Activated CD8-positive, alpha-beta T cell treated with anti-CD3 and anti-CD28 coated beads for 36 hours (primary cell): ENCODE measurements at regions not wholly inside any gene's neighbourhood (a gene's known extent, or its start where the extent isn't known, plus 50 kb on each side); places are given as distances from the start of the nearest gene placed in this dataset.
A peak's percentile ranks its signal among the peaks of the same experiment; 100 is the strongest.

Experiments
- ATAC-seq: fragments of 200-7000 bp; cut with Tn5 transposase; one replicate; pipeline ENCODE4 v1.10.0; 2021; ENCODE audit warnings: mild to moderate bottlenecking, moderate library complexity
- CTCF ChIA-PET: fragments of 350-600 bp; sonication (Branson Sonifier 250); formaldehyde crosslinking; loops from one replicate; lab custom pipeline; 2021; ENCODE audit warnings: antibody characterized with exemption; lab: Charles Lee
- POLR2A ChIA-PET: fragments of 350-600 bp; sonication (Branson Sonifier 250); formaldehyde crosslinking; loops from one replicate; lab custom pipeline; 2021; ENCODE audit warnings: antibody characterized with exemption; lab: Charles Lee
- DNase-seq: peaks from one replicate; pipeline ENCODE4 v3.0.0-alpha.2; 2020
- H3K27ac Mint-ChIP-seq: one replicate; pipeline ENCODE4 v1.8.0; 2021; ENCODE audit warnings: mild to moderate bottlenecking, mixed read lengths
- H3K27me3 Mint-ChIP-seq: one replicate; pipeline ENCODE4 v1.8.0; 2021; ENCODE audit warnings: mixed read lengths
- H3K36me3 Mint-ChIP-seq: one replicate; pipeline ENCODE4 v1.8.0; 2021; ENCODE audit warnings: low read depth, mixed read lengths
- H3K4me1 Mint-ChIP-seq: one replicate; pipeline ENCODE4 v1.8.0; 2021; ENCODE audit warnings: low read depth, mixed read lengths
- H3K4me3 Mint-ChIP-seq: one replicate; pipeline ENCODE4 v1.8.0; 2021; ENCODE audit warnings: mild to moderate bottlenecking, moderate library complexity, mixed read lengths
- H3K9me3 Mint-ChIP-seq: one replicate; pipeline ENCODE4 v1.8.0; 2021; ENCODE audit warnings: mixed read lengths
- CTCF ChIP-seq: fragments of 200-600 bp; IDR thresholded peaks from one replicate; pipeline ENCODE4 v1.8.0; 2022; ENCODE audit warnings: antibody characterized with exemption, mild to moderate bottlenecking
- intact Hi-C: fragments of 100-400 bp; cut with micrococcal nuclease; formaldehyde crosslinking; loops from one replicate; pipeline ENCODE4 v1.10.0; 2022

DNA sequence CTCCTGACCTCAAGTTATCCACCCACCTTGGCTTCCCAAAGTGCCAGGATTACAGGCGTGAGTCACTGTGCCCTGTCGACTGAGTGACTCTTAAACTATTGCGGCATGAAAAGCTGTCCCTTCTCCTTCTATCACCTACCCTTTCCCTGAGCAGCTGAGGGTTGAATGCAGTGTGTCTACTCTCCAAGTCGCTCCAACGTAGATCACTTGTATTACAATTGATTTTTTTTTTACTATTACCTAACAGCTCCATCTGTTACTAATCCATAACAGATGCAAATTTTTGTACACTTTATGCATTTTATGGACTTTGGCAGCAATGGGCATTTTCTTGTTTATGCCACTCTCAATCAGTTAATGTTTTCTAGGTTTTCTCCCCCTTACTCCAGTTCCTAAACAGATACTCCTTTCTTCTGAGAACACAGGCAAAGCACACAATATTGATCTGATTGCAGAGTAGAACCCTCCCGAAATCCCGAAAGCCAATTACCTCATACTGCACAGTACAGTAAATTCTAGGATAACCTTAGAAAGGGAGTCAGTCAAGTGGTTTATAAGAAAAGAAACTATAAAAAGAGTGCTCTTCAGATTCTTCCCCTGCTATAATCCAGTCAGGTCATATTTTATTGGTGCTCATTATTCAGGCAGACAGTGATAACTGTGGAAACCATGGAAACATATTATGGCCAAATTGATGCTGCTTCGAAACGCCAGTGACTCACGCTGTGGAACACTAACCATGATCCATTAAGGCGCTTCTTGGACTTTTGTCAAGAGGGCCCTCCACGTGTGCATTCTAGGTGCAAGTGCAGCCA, 273.0 kb downstream of the ADGB start:
- CTCF ChIA-PET: no interaction called here
- Mint-ChIP-seq H3K36me3 (no peaks in the 10 kb centered on the region), H3K4me3 (no peak overlapping the region), H3K4me1 (peaks cover 21% of the 10 kb centered on the region), H3K27me3 (peaks cover 7% of the 10 kb centered on the region), H3K9me3 (no peaks in the 10 kb centered on the region), H3K27ac (no peak overlapping the region)
- DNase-seq: no peak
- intact Hi-C loops: no loop called here
- ATAC-seq: no peak
- POLR2A ChIA-PET: no interaction called here
- TF ChIP-seq CTCF: no peak

DNA sequence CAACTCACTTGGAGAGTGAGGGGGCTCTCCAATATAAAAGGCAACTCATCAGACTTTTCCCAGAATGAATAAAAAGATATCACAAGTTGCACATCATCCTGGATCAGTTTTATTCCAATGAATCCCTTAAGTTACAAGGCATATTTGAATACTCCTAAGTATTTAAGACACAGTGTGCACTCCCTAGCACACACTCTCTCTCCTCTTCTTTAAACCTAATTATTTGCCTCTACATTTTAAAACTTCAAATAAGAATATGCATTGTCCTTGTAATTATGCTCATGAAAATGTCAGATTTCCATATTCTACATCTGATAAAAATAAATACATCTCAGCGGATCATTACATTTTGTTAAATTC, 273.6 kb downstream of the ADGB start:
- DNase-seq (no peak), ATAC-seq (no peak)
- CTCF ChIA-PET: no interaction called here
- Mint-ChIP-seq H3K4me1 (peaks cover 26% of the 10 kb centered on the region), H3K36me3 (no peaks in the 10 kb centered on the region), H3K4me3 (no peak overlapping the region), H3K27me3 (peaks cover 7% of the 10 kb centered on the region), H3K9me3 (no peaks in the 10 kb centered on the region), H3K27ac (no peak overlapping the region)
- POLR2A ChIA-PET: no interaction called here
- intact Hi-C loops: no loop called here
- no peak for TF ChIP-seq CTCF

- H3K4me3 Mint-ChIP-seq: no peak overlapping the region
- ChIA-PET CTCF (no interaction called here), POLR2A (no interaction called here)
- no peak for TF ChIP-seq CTCF
- H3K4me1 Mint-ChIP-seq: peaks cover 33% of the 10 kb centered on the region
- intact Hi-C loops: no loop called here
- no peaks in the 10 kb centered on the region for H3K9me3 Mint-ChIP-seq
- no peaks in the 10 kb centered on the region for H3K36me3 Mint-ChIP-seq
- ATAC-seq (peak; percentile 53), DNase-seq (peak; percentile 21)
- no peak overlapping the region for H3K27ac Mint-ChIP-seq
- H3K27me3 Mint-ChIP-seq: peaks cover 4% of the 10 kb centered on the region
These were observed 275.7 kb downstream of the ADGB start for GRCh38 chr6:146874278-146875018.

- H3K4me1 Mint-ChIP-seq: peaks cover 30% of the 10 kb centered on the region
- H3K4me3 Mint-ChIP-seq: no peak overlapping the region
- intact Hi-C loops: no loop called here
- CTCF ChIA-PET: no interaction called here
- H3K36me3 Mint-ChIP-seq: no peaks in the 10 kb centered on the region
- H3K27ac Mint-ChIP-seq: no peak overlapping the region
- H3K27me3 Mint-ChIP-seq: peaks cover 3% of the 10 kb centered on the region
- no peaks in the 10 kb centered on the region for H3K9me3 Mint-ChIP-seq
- no peak for TF ChIP-seq CTCF
- POLR2A ChIA-PET: no interaction called here
- ATAC-seq (no peak), DNase-seq (no peak)
These were observed 277.1 kb downstream of the ADGB start for GRCh38 chr6:146875927-146876270.
